WTC11 (cell line): ENCODE measurements at regions not wholly inside any gene's neighbourhood (a gene's known extent, or its start where the extent isn't known, plus 50 kb on each side); places are given as distances from the start of the nearest gene placed in this dataset.

Experiments
- FOXJ3 ChIP-seq: sonication (generic); formaldehyde crosslinking; IDR thresholded peaks from 2 replicates; pipeline ENCODE4 v1.9.0; 2021; ENCODE audit warnings: missing genetic modification reagents, mild to moderate bottlenecking, borderline replicate concordance
- NFE2L1 ChIP-seq: sonication (generic); formaldehyde crosslinking; IDR thresholded peaks from 2 replicates; pipeline ENCODE4 v1.8.1; 2023; ENCODE audit warnings: missing genetic modification reagents
- SP1 ChIP-seq: sonication (generic); formaldehyde crosslinking; conservative IDR thresholded peaks from 2 replicates; pipeline ENCODE4 v1.8.1; 2022; ENCODE audit warnings: missing genetic modification reagents
- ZBTB21 ChIP-seq: sonication (generic); formaldehyde crosslinking; IDR thresholded peaks from 2 replicates; pipeline ENCODE4 v1.8.1; 2023; ENCODE audit warnings: mild to moderate bottlenecking, missing genetic modification reagents, borderline replicate concordance
- ZNF263 ChIP-seq: sonication (generic); formaldehyde crosslinking; IDR thresholded peaks from 2 replicates; pipeline ENCODE4 v1.8.1; 2022; ENCODE audit warnings: low read depth, mild to moderate bottlenecking, moderate library complexity, missing genetic modification reagents
- TF ChIP-seq, protein P1 (sequence below): fragments of 200-600 bp; IDR thresholded peaks from 2 replicates; pipeline ENCODE4 v1.8.0; 2022; ENCODE audit warnings: antibody characterized with exemption
- TF ChIP-seq, protein P2 (sequence below): sonication (generic); formaldehyde crosslinking; IDR thresholded peaks from 2 replicates; pipeline ENCODE4 v1.8.0; 2022; ENCODE audit warnings: mild to moderate bottlenecking, missing genetic modification reagents
- TF ChIP-seq, protein P3 (sequence below): sonication (generic); formaldehyde crosslinking; IDR thresholded peaks from 2 replicates; pipeline ENCODE4 v1.8.0; 2022; ENCODE audit warnings: mild to moderate bottlenecking, missing genetic modification reagents

DNA sequence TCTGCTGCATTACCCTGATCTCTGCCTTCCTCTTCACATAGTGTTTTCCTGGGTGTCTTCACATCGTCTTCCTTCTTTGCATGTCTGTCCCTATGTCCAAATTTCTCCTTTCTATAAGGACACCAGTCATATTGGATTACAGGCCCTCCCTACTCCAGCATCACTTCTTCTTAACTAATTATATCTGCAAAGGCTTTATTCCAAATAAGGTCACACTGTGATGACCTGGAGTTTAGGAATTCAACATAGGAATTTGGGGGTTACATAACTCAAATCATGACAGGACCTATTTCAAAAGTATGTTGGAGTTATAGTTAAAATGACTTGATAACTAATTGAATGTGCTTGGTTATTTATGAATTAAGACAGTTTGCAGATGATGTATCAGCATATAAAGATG lies 490.5 kb upstream of the ERCC4 start:
- TF ChIP-seq, protein P1, sequence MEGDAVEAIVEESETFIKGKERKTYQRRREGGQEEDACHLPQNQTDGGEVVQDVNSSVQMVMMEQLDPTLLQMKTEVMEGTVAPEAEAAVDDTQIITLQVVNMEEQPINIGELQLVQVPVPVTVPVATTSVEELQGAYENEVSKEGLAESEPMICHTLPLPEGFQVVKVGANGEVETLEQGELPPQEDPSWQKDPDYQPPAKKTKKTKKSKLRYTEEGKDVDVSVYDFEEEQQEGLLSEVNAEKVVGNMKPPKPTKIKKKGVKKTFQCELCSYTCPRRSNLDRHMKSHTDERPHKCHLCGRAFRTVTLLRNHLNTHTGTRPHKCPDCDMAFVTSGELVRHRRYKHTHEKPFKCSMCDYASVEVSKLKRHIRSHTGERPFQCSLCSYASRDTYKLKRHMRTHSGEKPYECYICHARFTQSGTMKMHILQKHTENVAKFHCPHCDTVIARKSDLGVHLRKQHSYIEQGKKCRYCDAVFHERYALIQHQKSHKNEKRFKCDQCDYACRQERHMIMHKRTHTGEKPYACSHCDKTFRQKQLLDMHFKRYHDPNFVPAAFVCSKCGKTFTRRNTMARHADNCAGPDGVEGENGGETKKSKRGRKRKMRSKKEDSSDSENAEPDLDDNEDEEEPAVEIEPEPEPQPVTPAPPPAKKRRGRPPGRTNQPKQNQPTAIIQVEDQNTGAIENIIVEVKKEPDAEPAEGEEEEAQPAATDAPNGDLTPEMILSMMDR = no peak
- no peak for TF ChIP-seq SP1 (CRISPR knock-in tag)
- TF ChIP-seq ZNF263 (CRISPR knock-in tag) = no peak
- TF ChIP-seq, protein P2, sequence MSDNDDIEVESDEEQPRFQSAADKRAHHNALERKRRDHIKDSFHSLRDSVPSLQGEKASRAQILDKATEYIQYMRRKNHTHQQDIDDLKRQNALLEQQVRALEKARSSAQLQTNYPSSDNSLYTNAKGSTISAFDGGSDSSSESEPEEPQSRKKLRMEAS (CRISPR knock-in tag) = no peak
- TF ChIP-seq ZBTB21 (CRISPR knock-in tag) = no peak
- TF ChIP-seq FOXJ3 (CRISPR knock-in tag) = no peak
- TF ChIP-seq, protein P3, sequence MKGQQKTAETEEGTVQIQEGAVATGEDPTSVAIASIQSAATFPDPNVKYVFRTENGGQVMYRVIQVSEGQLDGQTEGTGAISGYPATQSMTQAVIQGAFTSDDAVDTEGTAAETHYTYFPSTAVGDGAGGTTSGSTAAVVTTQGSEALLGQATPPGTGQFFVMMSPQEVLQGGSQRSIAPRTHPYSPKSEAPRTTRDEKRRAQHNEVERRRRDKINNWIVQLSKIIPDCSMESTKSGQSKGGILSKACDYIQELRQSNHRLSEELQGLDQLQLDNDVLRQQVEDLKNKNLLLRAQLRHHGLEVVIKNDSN (CRISPR knock-in tag) = no peak
- no peak for TF ChIP-seq NFE2L1
